ENCODE measurements at regions not wholly inside any gene's neighbourhood (a gene's known extent, or its start where the extent isn't known, plus 50 kb on each side); places are given as distances from the start of the nearest gene placed in this dataset.

DNA sequence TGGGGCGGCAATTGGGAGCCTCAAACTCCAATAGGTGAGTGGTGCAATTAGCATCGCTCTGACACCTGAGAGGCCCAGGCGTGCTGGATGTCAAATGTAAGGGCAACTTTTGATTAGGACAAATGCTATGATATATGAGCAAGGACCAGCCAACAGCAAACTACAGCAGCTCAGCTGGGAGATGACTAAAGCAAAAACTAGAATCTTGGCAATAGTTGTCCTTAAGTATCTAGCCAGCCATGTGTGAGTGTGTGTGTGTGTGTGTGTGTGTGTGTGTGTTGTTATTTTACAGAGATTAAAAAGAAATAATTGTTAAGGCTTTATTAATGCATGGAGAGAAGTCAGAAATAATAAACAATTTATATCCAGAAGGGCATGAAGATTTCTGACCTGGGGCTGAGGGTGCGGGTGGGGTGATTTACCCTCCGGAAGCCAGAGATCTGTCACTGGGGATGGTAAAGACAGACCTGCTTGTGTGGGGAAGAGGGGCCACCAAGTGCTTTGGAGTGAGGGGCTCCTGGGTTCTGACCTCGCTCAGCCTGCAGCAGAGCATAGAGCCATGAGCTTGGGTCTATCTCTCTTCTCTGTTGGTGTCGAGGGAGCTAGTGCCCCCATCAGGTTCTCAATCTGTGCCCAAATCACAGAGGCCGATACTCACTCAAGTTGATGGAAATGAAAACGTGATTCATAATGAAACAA, 77.3 kb downstream of the EMX2 start:
- BruUV-seq (replicated peaks), result no TSS peak
- intact Hi-C loops (cut with micrococcal nuclease; ENCODE audit: unreplicated experiment), result no loop called here
- no peak for DNase-seq (ENCODE audit: low spot score)
- TF ChIP-seq, protein P1, sequence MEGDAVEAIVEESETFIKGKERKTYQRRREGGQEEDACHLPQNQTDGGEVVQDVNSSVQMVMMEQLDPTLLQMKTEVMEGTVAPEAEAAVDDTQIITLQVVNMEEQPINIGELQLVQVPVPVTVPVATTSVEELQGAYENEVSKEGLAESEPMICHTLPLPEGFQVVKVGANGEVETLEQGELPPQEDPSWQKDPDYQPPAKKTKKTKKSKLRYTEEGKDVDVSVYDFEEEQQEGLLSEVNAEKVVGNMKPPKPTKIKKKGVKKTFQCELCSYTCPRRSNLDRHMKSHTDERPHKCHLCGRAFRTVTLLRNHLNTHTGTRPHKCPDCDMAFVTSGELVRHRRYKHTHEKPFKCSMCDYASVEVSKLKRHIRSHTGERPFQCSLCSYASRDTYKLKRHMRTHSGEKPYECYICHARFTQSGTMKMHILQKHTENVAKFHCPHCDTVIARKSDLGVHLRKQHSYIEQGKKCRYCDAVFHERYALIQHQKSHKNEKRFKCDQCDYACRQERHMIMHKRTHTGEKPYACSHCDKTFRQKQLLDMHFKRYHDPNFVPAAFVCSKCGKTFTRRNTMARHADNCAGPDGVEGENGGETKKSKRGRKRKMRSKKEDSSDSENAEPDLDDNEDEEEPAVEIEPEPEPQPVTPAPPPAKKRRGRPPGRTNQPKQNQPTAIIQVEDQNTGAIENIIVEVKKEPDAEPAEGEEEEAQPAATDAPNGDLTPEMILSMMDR (conservative IDR thresholded peaks at IDR 0.05; ENCODE audit: low read depth, low read length), result no peak
- no peak for TF ChIP-seq EZH2 (IDR thresholded peaks at IDR 0.05; ENCODE audit: borderline replicate concordance, low read depth, low read length, poor library complexity, severe bottlenecking)
- CTCF ChIA-PET, result no interaction called here
- no peaks in the 10 kb centered on the region for H3K9me3 ChIP-seq (ENCODE audit: low read depth, low read length, poor library complexity, severe bottlenecking)
- H3K27ac ChIP-seq (ENCODE audit: low read depth, low read length, poor library complexity, severe bottlenecking), result no peak overlapping the region
- no peaks in the 10 kb centered on the region for H3K36me3 ChIP-seq (ENCODE audit: insufficient read depth, low read length, poor library complexity, severe bottlenecking)
- H3K27me3 ChIP-seq (replicated peaks; ENCODE audit: insufficient read depth, low read depth, low read length, poor library complexity), result peaks cover 52% of the 10 kb centered on the region
- POLR2A ChIA-PET (ENCODE audit: low non-redundant PET), result no interaction called here
- H3K4me3 ChIP-seq (ENCODE audit: low read depth, low read length, poor library complexity, severe bottlenecking), result no peak overlapping the region
- no peaks in the 10 kb centered on the region for H3K4me1 ChIP-seq (ENCODE audit: insufficient read depth, low read length, poor library complexity, severe bottlenecking)

- no peaks in the 10 kb centered on the region for H3K9me3 ChIP-seq (ENCODE audit: low read depth, low read length, poor library complexity, severe bottlenecking)
- CTCF ChIA-PET, result no interaction called here
- no peak overlapping the region for H3K4me3 ChIP-seq (ENCODE audit: low read depth, low read length, poor library complexity, severe bottlenecking)
- H3K27ac ChIP-seq (ENCODE audit: low read depth, low read length, poor library complexity, severe bottlenecking), result no peak overlapping the region
- peaks cover 52% of the 10 kb centered on the region for H3K27me3 ChIP-seq (replicated peaks; ENCODE audit: insufficient read depth, low read depth, low read length, poor library complexity)
- H3K4me1 ChIP-seq (ENCODE audit: insufficient read depth, low read length, poor library complexity, severe bottlenecking), result no peaks in the 10 kb centered on the region
- POLR2A ChIA-PET (ENCODE audit: low non-redundant PET), result no interaction called here
- H3K36me3 ChIP-seq (ENCODE audit: insufficient read depth, low read length, poor library complexity, severe bottlenecking), result no peaks in the 10 kb centered on the region
- TF ChIP-seq EZH2 (IDR thresholded peaks at IDR 0.05; ENCODE audit: borderline replicate concordance, low read depth, low read length, poor library complexity, severe bottlenecking), result no peak
- TF ChIP-seq, protein P1 (conservative IDR thresholded peaks at IDR 0.05; ENCODE audit: low read depth, low read length), result no peak
- DNase-seq (ENCODE audit: low spot score), result no peak
- intact Hi-C loops (cut with micrococcal nuclease; ENCODE audit: unreplicated experiment), result no loop called here
- no TSS peak for BruUV-seq (replicated peaks)
Observed at GRCh38 chr10:117621196-117621595, 78.7 kb downstream of the EMX2 start.

- BruUV-seq (replicated peaks), result no TSS peak
- DNase-seq (ENCODE audit: low spot score), result no peak
- H3K4me3 ChIP-seq (ENCODE audit: low read depth, low read length, poor library complexity, severe bottlenecking), result no peak overlapping the region
- H3K27ac ChIP-seq (ENCODE audit: low read depth, low read length, poor library complexity, severe bottlenecking), result no peak overlapping the region
- intact Hi-C loops (cut with micrococcal nuclease; ENCODE audit: unreplicated experiment), result no loop called here
- peaks cover 51% of the 10 kb centered on the region for H3K27me3 ChIP-seq (replicated peaks; ENCODE audit: insufficient read depth, low read depth, low read length, poor library complexity)
- CTCF ChIA-PET, result no interaction called here
- TF ChIP-seq EZH2 (IDR thresholded peaks at IDR 0.05; ENCODE audit: borderline replicate concordance, low read depth, low read length, poor library complexity, severe bottlenecking), result no peak
- TF ChIP-seq, protein P1 (conservative IDR thresholded peaks at IDR 0.05; ENCODE audit: low read depth, low read length), result no peak
- H3K36me3 ChIP-seq (ENCODE audit: insufficient read depth, low read length, poor library complexity, severe bottlenecking), result no peaks in the 10 kb centered on the region
- POLR2A ChIA-PET (ENCODE audit: low non-redundant PET), result no interaction called here
- no peaks in the 10 kb centered on the region for H3K9me3 ChIP-seq (ENCODE audit: low read depth, low read length, poor library complexity, severe bottlenecking)
- H3K4me1 ChIP-seq (ENCODE audit: insufficient read depth, low read length, poor library complexity, severe bottlenecking), result no peaks in the 10 kb centered on the region
Observed at GRCh38 chr10:117621795-117622420, 79.4 kb downstream of the EMX2 start.

All from A673 (cell line).